Kidney (tissue), 13 donors: ENCODE measurements at regions not wholly inside any gene's neighbourhood (a gene's known extent, or its start where the extent isn't known, plus 50 kb on each side); places are given as distances from the start of the nearest gene placed in this dataset.

Experiments
- DNase-seq, 5 donors: peaks; one replicate each; pipeline ENCODE4 v3.0.0-alpha.2; 2013 to 2020
- FAIRE-seq: peaks from 2 replicates; lab custom pipeline; 2012; peaks lifted over from hg19 to GRCh38; lab: Jason Lieb, UNC
- H3K27ac ChIP-seq, 2 donors: one replicate each; pipeline ENCODE4 v1.7.0; 2013; ENCODE audit warnings: low read depth in 2 of 2, low read length in 2 of 2, inconsistent platforms in 1 of 2
- H3K27me3 ChIP-seq: one replicate; pipeline ENCODE4 v1.7.1; 2013; ENCODE audit warnings: low read length, inconsistent platforms; ENCODE audit not compliant: control insufficient read depth, insufficient read depth
- H3K36me3 ChIP-seq, 3 donors: one replicate each; pipeline versions ENCODE4 v1.7.0 to v1.7.1; 2013; ENCODE audit warnings: low read length in 3 of 3, control low read depth in 1 of 3, inconsistent platforms in 1 of 3; ENCODE audit not compliant: insufficient read depth in 3 of 3, control insufficient read depth in 2 of 3
- H3K4me1 ChIP-seq, 3 donors: one replicate each; pipeline versions ENCODE4 v1.7.0 to v1.7.1; 2013; ENCODE audit warnings: low read length in 3 of 3, inconsistent platforms in 1 of 3, low read depth in 1 of 3; ENCODE audit not compliant: control insufficient read depth in 2 of 3, insufficient read depth in 2 of 3
- H3K4me3 ChIP-seq, 3 donors: one replicate each; pipeline versions ENCODE4 v1.7.0 to v1.8.1; 2013; ENCODE audit warnings: low read length in 3 of 3, control low read depth in 1 of 3, inconsistent platforms in 1 of 3
- H3K9ac ChIP-seq, 3 donors: one replicate each; pipeline versions ENCODE4 v1.7.0 to v1.7.1; 2013; ENCODE audit warnings: low read length in 3 of 3, control low read depth in 1 of 3, inconsistent platforms in 1 of 3
- H3K9me3 ChIP-seq, 3 donors: one replicate each; pipeline versions ENCODE4 v1.7.0 to v1.7.1; 2013; ENCODE audit warnings: low read length in 3 of 3, control low read depth in 1 of 3, inconsistent platforms in 1 of 3; ENCODE audit not compliant: control insufficient read depth in 2 of 3, insufficient read depth in 1 of 3
- CTCF ChIP-seq: IDR thresholded peaks from 3 replicates; pipeline ENCODE4 v1.5.1; 2012; ENCODE audit warnings: mild to moderate bottlenecking, moderate library complexity, borderline replicate concordance; ENCODE audit not compliant: insufficient read depth; ENCODE audit errors: extremely low read depth
- intact Hi-C: fragments of 100-400 bp; cut with DNase I; formaldehyde crosslinking; loops from one replicate; pipeline ENCODE4 v1.11.1; 2022
- donor health status: control.
- donor health status: control.
- donor health status: control.
- donor health status: control.
- donor health status: control.
- donor health status: DM: yes; HTN: yes; CAD: no.
- donor health status: Normal renal cell carcinoma (clear cell type).

- Histone ChIP-seq H3K27ac (no peak overlapping the region), H3K9me3 (no peaks in the 10 kb centered on the region), H3K36me3 (no peaks in the 10 kb centered on the region), H3K4me3 (no peak overlapping the region), H3K9ac (no peak overlapping the region), H3K4me1 (no peaks in the 10 kb centered on the region), H3K27me3 (no peaks in the 10 kb centered on the region)
- DNase-seq (no peak), FAIRE-seq (no peak)
- no peak for TF ChIP-seq CTCF
- intact Hi-C loops, result no loop called here
Observed at GRCh38 chr4:108301545-108302251, 133.0 kb upstream of the LEF1 start.

GRCh38 chr4:108297605-108298004 is 128.9 kb upstream of the LEF1 start:
- Histone ChIP-seq H3K4me3 (no peak overlapping the region), H3K9ac (no peak overlapping the region), H3K4me1 (no peaks in the 10 kb centered on the region), H3K36me3 (no peaks in the 10 kb centered on the region), H3K9me3 (no peaks in the 10 kb centered on the region), H3K27ac (no peak overlapping the region), H3K27me3 (no peaks in the 10 kb centered on the region)
- no peak for DNase-seq
- no peak for TF ChIP-seq CTCF
- intact Hi-C loops, result no loop called here
- FAIRE-seq, result no peak

- H3K4me3 ChIP-seq, result no peak overlapping the region
- no peaks in the 10 kb centered on the region for H3K4me1 ChIP-seq
- no peaks in the 10 kb centered on the region for H3K9me3 ChIP-seq
- TF ChIP-seq CTCF, result no peak
- no peak for FAIRE-seq
- no peak for DNase-seq
- no peaks in the 10 kb centered on the region for H3K27me3 ChIP-seq
- no peaks in the 10 kb centered on the region for H3K36me3 ChIP-seq
- H3K27ac ChIP-seq, result no peak overlapping the region
- intact Hi-C loops, result no loop called here
- H3K9ac ChIP-seq, result no peak overlapping the region
Observed at GRCh38 chr4:108292229-108292628, 123.5 kb upstream of the LEF1 start.

- H3K4me1 ChIP-seq, result no peaks in the 10 kb centered on the region
- H3K36me3 ChIP-seq, result no peaks in the 10 kb centered on the region
- no peaks in the 10 kb centered on the region for H3K27me3 ChIP-seq
- FAIRE-seq (no peak), DNase-seq (no peak)
- H3K27ac ChIP-seq, result no peak overlapping the region
- TF ChIP-seq CTCF, result no peak
- H3K4me3 ChIP-seq, result no peak overlapping the region
- intact Hi-C loops, result no loop called here
- H3K9me3 ChIP-seq, result no peaks in the 10 kb centered on the region
- H3K9ac ChIP-seq, result no peak overlapping the region
Observed at GRCh38 chr4:108291137-108291536, 122.4 kb upstream of the LEF1 start.
